Stimulated activated CD4-positive, alpha-beta T cell treated with anti-CD3 and anti-CD28 coated beads, Interleukin-12 subunit alpha, Interleukin-12 subunit beta, amount 100 ng/mL, for 24 hours (primary cell): ENCODE measurements at regions not wholly inside any gene's neighbourhood (a gene's known extent, or its start where the extent isn't known, plus 50 kb on each side); places are given as distances from the start of the nearest gene placed in this dataset.

Experiments used
- DNase-seq, 2 experiments: peaks; one replicate each; pipeline ENCODE4 v3.0.0-alpha.2; 2020; ENCODE audit warnings: low read depth in 2 of 2

DNA sequence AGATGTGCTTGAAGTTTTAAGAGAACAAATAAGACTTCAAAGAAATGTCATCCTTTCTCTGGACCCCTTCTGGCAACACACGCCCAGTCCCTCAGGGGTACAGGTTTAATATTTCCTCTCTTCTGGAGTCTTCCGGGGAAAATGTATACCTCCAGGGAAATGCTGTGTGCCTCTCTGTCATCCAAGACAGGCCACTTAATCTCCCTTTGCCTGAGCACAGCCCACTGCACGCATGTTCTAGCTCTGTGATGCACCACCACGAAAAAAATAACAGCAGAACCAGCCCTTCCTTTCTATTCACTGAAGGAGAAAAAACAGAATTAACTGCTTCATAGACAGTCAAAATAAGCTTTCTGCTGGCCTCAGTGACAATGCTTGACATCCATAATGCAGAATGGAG is 140.1 kb downstream of the RBFOX3 start:
- DNase-seq, result no peak

- DNase-seq, result no peak
Measured at GRCh38 chr17:79469646-79470045, 141.2 kb downstream of the RBFOX3 start.

GRCh38 chr17:79468183-79468944 is 142.5 kb downstream of the RBFOX3 start:
- no peak for DNase-seq

DNA sequence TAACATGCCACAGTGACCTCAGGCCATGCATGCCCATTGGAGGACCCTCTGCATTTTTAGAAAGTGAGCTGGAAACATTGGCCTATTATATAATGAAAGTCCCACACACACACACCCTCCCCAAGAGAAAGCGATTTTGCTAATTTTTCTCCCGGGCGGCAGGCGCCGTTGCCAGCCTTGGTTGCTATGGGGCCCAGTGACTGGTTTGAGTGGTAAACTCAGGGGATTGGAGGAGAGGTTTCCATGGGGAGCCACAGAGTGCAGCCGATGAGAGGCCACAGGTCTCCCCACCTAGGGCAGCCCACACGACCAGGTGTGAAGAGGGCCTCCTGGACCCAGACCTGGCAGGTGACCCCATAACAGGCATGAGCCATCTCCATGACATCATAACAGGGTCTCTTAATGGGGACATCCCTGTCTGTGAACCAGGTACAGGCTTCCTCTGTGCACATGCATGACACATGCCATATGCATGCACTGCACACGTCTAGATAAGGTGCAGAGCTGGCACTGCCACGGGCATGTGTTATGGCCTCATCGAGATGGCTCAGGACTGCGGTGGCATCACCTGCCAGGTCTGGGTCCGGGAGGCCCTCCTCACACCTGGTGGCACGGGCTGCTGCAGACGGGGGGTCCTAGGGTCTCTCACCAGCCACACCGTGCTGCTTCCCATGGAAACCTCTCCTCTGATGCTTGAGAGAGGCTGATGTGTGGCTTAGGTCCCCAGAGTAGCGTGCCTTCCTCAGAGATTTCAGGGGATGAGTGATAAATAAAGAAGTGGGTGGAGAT is 144.1 kb downstream of the RBFOX3 start:
- no peak for DNase-seq

DNA sequence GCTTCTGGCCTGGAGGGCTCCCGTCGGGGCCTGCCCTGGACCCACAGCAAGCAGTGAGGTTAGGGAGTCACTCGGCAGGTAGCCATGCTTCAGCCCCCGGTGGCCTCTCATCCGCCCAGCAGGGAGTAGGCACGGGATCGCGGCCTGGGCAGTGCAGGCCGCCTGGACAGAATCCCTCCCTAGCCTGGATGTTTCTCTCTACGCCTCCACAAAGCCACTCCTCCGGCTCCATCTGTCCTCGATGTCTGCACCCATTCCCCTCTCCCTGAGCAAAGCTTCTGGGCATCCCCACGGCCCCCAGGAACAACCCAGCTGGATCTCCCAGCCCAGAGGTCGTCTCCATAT is 145.2 kb downstream of the RBFOX3 start:
- DNase-seq, result no peak

DNA sequence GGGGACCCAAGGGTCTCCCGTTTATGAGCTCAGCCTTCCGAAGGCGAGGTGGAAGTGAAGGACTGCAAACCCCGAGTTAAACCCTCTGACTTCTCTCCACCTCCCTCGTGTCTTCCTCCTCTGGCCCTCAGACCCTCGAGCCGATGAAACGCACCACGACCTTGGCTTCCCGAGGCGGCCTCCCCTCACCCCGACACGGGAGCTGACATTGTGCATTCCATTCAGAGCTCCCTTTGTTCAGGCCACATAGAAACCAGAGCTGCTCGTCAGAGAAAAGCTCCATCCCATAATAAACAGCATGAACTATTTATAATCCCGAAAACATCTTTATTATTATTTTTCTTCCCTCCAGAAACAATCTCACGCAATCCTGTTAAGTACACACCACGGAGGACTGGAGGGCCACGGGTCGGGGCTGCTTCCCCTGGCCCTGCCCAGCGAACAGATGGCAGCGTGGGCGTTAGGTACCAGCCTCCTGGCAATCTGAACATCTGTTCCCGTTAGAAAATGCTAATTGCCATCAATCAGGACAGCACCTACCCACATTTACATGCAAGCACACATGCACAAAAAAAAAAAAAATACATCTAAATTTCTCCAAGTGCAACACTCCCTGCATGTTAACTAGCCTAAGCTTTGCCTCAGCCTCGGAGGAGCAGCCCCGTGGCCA is 145.7 kb downstream of the RBFOX3 start:
- no peak for DNase-seq

DNA sequence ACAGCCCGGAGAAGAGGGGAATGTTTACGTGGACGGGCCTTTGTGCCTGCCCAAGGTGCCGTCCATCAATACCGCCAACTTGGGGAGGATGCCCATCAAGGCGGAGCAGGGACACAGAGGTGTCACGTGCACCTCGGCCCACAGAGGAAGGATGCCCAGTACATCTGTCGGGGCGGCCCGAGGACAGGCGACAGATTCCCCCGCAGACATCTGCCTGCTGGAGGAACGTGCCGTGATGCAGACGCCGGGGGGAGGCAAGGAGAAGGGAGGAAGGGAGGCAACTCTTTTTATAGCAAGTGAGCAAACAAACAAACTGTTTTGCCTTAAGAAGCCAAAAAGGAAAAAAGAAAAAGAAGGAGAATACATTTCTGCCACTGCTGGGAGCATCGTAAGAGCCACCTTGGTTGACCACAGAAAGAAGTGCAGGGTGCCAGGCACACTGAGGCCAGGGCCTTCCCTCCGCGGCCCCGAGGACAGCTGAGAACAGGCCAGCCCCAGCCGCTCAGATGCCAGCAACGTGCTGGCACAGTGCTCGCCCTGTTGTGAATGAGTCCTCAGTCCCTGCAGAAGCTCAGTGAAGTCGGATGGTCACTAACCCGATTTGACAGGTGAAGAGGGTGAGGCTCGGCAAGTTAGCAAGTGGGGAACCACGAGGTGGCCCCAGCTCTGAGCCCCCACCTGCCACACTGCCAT is 146.4 kb downstream of the RBFOX3 start:
- no peak for DNase-seq

GRCh38 chr17:79463421-79464317 is 147.2 kb downstream of the RBFOX3 start:
- no peak for DNase-seq

DNA sequence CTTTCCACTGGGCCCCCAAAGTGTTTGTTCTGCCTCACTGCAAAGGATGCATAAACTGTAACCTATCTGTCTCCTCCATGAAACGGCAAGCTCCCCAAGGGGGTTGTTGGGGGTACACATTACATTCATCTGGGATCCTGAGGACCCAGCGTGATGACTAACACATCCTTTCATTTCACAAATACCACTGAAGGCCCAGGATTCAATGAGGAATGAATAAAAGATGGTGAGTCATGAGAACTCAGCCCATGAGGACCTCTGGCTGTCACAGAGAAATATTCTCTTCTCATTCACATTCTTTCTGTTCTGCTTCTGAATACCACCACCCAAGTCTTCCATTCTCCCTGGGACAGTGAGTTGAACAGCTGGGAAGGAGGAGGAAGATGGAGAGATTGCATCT is 149.8 kb downstream of the RBFOX3 start:
- DNase-seq, result no peak

- DNase-seq, result no peak
Measured at GRCh38 chr17:79459846-79460245, 151.0 kb downstream of the RBFOX3 start.

GRCh38 chr17:79459003-79459655 is 151.7 kb downstream of the RBFOX3 start:
- DNase-seq, result no peak

DNA sequence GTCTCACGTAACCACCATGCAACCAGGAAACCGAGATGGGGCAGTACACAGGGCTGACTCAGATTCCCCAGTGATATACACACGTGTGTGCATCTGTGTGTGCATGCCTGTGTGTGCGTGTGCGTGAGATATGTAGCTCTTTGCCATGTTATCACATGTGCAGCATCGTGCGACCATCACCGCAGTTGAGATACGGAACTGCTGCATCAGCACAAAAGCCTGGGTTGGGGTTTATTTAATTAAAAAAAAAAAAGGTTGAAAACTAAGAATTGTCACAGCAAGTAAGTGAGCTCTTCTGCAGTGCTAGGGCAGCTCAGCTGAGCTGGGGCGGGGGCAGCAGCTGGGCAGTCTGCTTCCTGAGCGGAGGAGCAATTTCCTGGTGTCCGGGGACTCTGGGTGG is 152.5 kb downstream of the RBFOX3 start:
- DNase-seq, result no peak

GRCh38 chr17:79457889-79458288 is 153.0 kb downstream of the RBFOX3 start:
- DNase-seq, result no peak

GRCh38 chr17:79457376-79457775 is 153.5 kb downstream of the RBFOX3 start:
- DNase-seq, result no peak

DNA sequence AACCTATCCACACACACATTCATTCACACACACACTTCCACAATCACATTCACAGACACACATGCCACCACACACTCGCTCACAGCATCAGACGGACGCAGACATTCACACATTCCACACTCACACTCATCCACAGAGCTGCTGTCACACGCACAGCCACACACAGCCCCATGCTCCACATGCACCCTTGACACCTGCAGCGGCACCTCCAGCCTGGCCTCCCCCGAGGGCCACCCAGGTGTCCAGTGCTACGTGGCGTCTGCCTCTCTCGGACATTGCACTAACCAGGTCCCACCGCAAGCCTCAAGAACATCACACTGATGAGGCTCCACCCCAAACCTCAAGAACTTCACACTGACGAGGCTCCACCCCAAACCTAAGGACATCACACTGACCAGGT is 155.2 kb downstream of the RBFOX3 start:
- no peak for DNase-seq

GRCh38 chr17:79454826-79455225 is 156.0 kb downstream of the RBFOX3 start:
- DNase-seq, result no peak

- DNase-seq, result no peak
Measured at GRCh38 chr17:79453481-79453880, 157.4 kb downstream of the RBFOX3 start.

DNA sequence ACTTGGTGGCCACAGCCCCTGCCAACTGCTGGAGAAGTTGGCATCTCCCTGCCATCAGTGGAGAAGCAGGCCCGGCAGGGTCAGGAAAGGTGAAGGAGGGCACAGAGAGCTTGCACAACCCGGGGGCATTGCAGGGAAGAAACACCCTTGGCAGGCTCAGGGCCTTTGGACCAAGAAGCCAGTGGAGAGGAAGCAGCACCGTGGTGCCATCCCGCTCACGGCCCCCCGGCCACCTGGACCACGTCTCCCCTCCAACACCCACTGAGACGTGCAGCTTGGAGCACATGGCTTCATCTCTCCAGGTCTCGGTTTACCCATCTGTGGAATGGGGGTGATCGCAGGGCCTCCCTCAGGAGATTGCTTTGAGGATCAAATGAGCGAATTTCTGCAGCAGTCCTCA is 158.1 kb downstream of the RBFOX3 start:
- DNase-seq, result no peak

GRCh38 chr17:79451167-79451566 is 159.7 kb downstream of the RBFOX3 start:
- DNase-seq, result no peak

- no peak for DNase-seq
Measured at GRCh38 chr17:79446399-79447009, 164.3 kb downstream of the RBFOX3 start.
